ENCODE measurements at regions not wholly inside any gene's neighbourhood (a gene's known extent, or its start where the extent isn't known, plus 50 kb on each side); places are given as distances from the start of the nearest gene placed in this dataset.

DNA sequence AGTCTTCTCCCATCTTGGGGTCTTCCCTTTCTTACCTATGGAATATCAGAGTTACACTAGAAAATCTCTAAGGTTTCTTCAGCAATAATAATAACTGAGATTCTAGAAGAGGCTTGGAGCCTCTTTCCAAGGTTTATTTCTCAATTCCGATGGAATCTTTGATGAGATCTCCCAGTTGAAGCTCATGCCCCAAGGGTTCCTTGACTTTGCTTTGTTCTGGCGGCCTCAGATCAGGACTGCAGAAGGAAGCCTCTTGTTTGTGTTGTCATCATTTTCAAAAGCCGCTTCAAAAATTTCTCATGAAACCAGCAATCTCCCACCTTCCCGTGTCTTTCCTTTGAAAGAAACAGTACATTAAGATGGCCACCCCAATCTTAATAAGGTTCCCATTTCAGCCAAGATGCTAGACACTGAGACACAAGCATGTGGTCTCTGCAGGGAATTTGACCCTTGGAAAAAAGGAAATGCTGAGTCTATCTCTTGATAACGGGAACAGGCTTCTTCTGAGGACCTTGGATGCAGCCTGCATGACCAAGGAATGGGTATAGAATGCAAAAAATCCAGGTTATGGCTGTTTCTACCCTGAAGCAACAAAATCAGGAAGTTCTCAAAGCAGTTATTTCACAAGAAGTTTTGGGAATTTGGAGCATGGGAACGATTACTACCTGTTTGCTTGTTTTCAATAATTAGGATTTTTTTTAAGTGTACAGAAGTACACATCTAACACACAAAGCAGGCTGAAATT is 141.6 kb downstream of the CD24 start:
- TF ChIP-seq, protein P1, sequence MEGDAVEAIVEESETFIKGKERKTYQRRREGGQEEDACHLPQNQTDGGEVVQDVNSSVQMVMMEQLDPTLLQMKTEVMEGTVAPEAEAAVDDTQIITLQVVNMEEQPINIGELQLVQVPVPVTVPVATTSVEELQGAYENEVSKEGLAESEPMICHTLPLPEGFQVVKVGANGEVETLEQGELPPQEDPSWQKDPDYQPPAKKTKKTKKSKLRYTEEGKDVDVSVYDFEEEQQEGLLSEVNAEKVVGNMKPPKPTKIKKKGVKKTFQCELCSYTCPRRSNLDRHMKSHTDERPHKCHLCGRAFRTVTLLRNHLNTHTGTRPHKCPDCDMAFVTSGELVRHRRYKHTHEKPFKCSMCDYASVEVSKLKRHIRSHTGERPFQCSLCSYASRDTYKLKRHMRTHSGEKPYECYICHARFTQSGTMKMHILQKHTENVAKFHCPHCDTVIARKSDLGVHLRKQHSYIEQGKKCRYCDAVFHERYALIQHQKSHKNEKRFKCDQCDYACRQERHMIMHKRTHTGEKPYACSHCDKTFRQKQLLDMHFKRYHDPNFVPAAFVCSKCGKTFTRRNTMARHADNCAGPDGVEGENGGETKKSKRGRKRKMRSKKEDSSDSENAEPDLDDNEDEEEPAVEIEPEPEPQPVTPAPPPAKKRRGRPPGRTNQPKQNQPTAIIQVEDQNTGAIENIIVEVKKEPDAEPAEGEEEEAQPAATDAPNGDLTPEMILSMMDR (conservative IDR thresholded peaks at IDR 0.05) = no peak
- no peak for TF ChIP-seq EZH2 (IDR thresholded peaks at IDR 0.05; ENCODE audit: low read depth)

Measured in PC-9 (cell line).